Fibroblast of lung (primary cell): ENCODE measurements at regions not wholly inside any gene's neighbourhood (a gene's known extent, or its start where the extent isn't known, plus 50 kb on each side); places are given as distances from the start of the nearest gene placed in this dataset.

Experiments used
- EZH2 ChIP-seq: IDR thresholded peaks from 2 replicates; pipeline ENCODE4 v1.5.1; 2012; ENCODE audit warnings: low read length, control low read depth, mild to moderate bottlenecking; ENCODE audit errors: missing control alignments
- TF ChIP-seq, protein P1 (sequence below), 2 donors: IDR thresholded peaks in 1 of 2; conservative IDR thresholded peaks in 1 of 2; 1 replicate in 1 of 2; 2 replicates in 1 of 2; pipeline ENCODE4 v1.5.1; 2011 to 2012; ENCODE audit warnings: low read length in 2 of 2, control low read depth in 1 of 2, inconsistent platforms in 1 of 2, low read depth in 1 of 2, mild to moderate bottlenecking in 1 of 2

DNA sequence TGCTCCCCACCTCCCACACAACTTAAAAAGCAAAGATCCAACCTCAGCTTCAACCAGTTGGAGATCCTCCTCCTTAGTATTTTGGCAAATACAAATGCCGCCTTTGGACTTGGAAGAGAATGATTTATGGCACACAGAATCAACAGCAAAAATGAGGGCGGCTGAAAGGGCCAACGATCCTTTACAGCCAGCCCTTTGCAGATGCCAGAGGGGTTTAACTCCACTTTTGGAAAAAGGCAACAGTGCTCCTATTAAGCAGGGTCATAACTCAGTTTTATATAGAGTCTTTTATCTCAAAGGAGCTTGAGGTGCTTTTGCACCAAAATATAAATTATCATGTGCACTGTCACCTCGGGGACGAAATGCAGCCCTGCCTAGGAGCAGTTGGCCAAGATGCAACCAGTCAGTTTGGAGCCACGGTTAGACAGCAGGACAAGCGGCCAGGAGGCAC is 56.7 kb upstream of the JCAD start:
- TF ChIP-seq, protein P1, sequence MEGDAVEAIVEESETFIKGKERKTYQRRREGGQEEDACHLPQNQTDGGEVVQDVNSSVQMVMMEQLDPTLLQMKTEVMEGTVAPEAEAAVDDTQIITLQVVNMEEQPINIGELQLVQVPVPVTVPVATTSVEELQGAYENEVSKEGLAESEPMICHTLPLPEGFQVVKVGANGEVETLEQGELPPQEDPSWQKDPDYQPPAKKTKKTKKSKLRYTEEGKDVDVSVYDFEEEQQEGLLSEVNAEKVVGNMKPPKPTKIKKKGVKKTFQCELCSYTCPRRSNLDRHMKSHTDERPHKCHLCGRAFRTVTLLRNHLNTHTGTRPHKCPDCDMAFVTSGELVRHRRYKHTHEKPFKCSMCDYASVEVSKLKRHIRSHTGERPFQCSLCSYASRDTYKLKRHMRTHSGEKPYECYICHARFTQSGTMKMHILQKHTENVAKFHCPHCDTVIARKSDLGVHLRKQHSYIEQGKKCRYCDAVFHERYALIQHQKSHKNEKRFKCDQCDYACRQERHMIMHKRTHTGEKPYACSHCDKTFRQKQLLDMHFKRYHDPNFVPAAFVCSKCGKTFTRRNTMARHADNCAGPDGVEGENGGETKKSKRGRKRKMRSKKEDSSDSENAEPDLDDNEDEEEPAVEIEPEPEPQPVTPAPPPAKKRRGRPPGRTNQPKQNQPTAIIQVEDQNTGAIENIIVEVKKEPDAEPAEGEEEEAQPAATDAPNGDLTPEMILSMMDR (conservative IDR thresholded peaks at IDR 0.05 in 1 of 2, IDR thresholded peaks at IDR 0.05 in 1 of 2; ENCODE audit: low read depth in 1 of 2, low read length in 2 of 2), result no peak
- TF ChIP-seq EZH2, result no peak
